HCT116 (cell line): ENCODE measurements at regions not wholly inside any gene's neighbourhood (a gene's known extent, or its start where the extent isn't known, plus 50 kb on each side); places are given as distances from the start of the nearest gene placed in this dataset.

Experiments used
- ATAC-seq: fragments of 200-7000 bp; cut with Tn5 transposase; 2 replicates; pipeline ENCODE4 v1.9.1; 2020; ENCODE audit warnings: mild to moderate bottlenecking, moderate library complexity
- BruUV-seq: library from RNA; stranded (reverse); fragments of 400-500 nt; replicated peaks from 2 replicates; lab custom pipeline; 2021; lab: Mats Ljungman, UMichigan
- CTCF ChIA-PET: fragments of 300-600 bp; sonication (Branson Sonifier 250); formaldehyde crosslinking; loops from one replicate; lab custom pipeline; 2021; ENCODE audit warnings: antibody characterized with exemption; lab: Charles Lee
- POLR2A ChIA-PET: fragments of 300-600, 350-600 bp; sonication (Branson Sonifier 250); formaldehyde crosslinking; loops from one replicate; lab custom pipeline; 2021; ENCODE audit warnings: antibody characterized with exemption; lab: Charles Lee
- RAD21 ChIA-PET, 2 experiments: fragments of 300-600 bp; sonication (Branson Sonifier 250); formaldehyde crosslinking; loops; one replicate each; lab custom pipeline; 2023; ENCODE audit warnings: low total read pairs in 2 of 2; ENCODE audit not compliant: uncharacterized antibody in 2 of 2, unreplicated experiment in 2 of 2, low non-redundant PET in 1 of 2; lab: Charles Lee
- DNase-seq: peaks from one replicate; pipeline ENCODE4 v3.0.0-alpha.2; 2010; ENCODE audit warnings: low read depth, low spot score
- H2AFZ ChIP-seq: fragments of 200-600 bp; shearing (Covaris generic), sonication (generic); 2 replicates; pipeline ENCODE4 v1.6.1; 2017; ENCODE audit warnings: low read depth, mixed run types, mixed read lengths, antibody characterized with exemption, low read length; ENCODE audit not compliant: poor library complexity, severe bottlenecking
- H3K27ac ChIP-seq: 2 replicates; pipeline ENCODE4 v1.5.1; 2012; ENCODE audit warnings: low read depth, low read length
- H3K27me3 ChIP-seq: fragments of 200-600 bp; sonication (generic); 2 replicates; pipeline ENCODE4 v1.6.1; 2016; ENCODE audit warnings: mixed run types, low read length, mixed read lengths; ENCODE audit not compliant: insufficient read depth
- H3K36me3 ChIP-seq, 2 experiments: fragments of 200-500 bp in 1 of 2; fragments of 200-600 bp in 1 of 2; sonication (Bioruptor generic) in 1 of 2; sonication (generic) in 1 of 2; 2 replicates each; pipeline versions ENCODE4 v1.5.1 to v1.6.1; 2014 to 2016; ENCODE audit warnings: low read length in 2 of 2, inconsistent platforms in 1 of 2, mixed read lengths in 1 of 2, mixed run types in 1 of 2; ENCODE audit not compliant: insufficient read depth in 2 of 2, control insufficient read depth in 1 of 2
- H3K4me1 ChIP-seq, 2 experiments: fragments of 200-600 bp in 1 of 2; sonication (generic) in 1 of 2; 2 replicates each; pipeline versions ENCODE4 v1.5.1 to v1.6.1; 2012 to 2017; ENCODE audit warnings: low read length in 2 of 2, inconsistent platforms in 1 of 2, mild to moderate bottlenecking in 1 of 2, mixed read lengths in 1 of 2, mixed run types in 1 of 2, moderate library complexity in 1 of 2; ENCODE audit not compliant: insufficient read depth in 2 of 2, control insufficient read depth in 1 of 2
- H3K4me2 ChIP-seq: fragments of 200-600 bp; sonication (generic); 2 replicates; pipeline ENCODE4 v1.6.1; 2017; ENCODE audit warnings: mixed run types, low read length, mixed read lengths
- H3K4me3 ChIP-seq, 2 experiments: fragments of 200-600 bp in 1 of 2; sonication (generic) in 1 of 2; replicated peaks in 1 of 2; 2 replicates each; pipeline ENCODE4 v1.5.1; 2011 to 2016; ENCODE audit warnings: low read length in 2 of 2, control low read depth in 1 of 2, low read depth in 1 of 2, mild to moderate bottlenecking in 1 of 2, mixed read lengths in 1 of 2, mixed run types in 1 of 2
- H3K79me2 ChIP-seq: fragments of 200-600 bp; sonication (generic); 2 replicates; pipeline ENCODE4 v1.6.1; 2017; ENCODE audit warnings: mild to moderate bottlenecking, mixed run types, low read length, moderate library complexity, mixed read lengths; ENCODE audit not compliant: insufficient read depth
- H3K9ac ChIP-seq: fragments of 200-600 bp; sonication (generic); 2 replicates; pipeline ENCODE4 v1.6.1; 2016; ENCODE audit warnings: low read length, mixed read lengths
- H3K9me2 ChIP-seq: fragments of 200-600 bp; sonication (generic), shearing (Covaris generic); 2 replicates; pipeline ENCODE4 v1.6.1; 2017; ENCODE audit warnings: mixed run types, mild to moderate bottlenecking, moderate library complexity; ENCODE audit not compliant: insufficient read depth
- H3K9me3 ChIP-seq, 2 experiments: fragments of 200-500 bp in 1 of 2; fragments of 200-600 bp in 1 of 2; sonication (Bioruptor generic) in 1 of 2; sonication (generic) in 1 of 2; 2 replicates each; pipeline ENCODE4 v1.6.1; 2014 to 2017; ENCODE audit warnings: low read length in 2 of 2, mixed read lengths in 2 of 2, inconsistent platforms in 1 of 2, low read depth in 1 of 2, mild to moderate bottlenecking in 1 of 2, mixed run types in 1 of 2, moderate library complexity in 1 of 2; ENCODE audit not compliant: control insufficient read depth in 1 of 2, insufficient read depth in 1 of 2
- H4K20me1 ChIP-seq: fragments of 200-600 bp; sonication (generic), shearing (Covaris generic); 2 replicates; pipeline ENCODE4 v1.6.1; 2017; ENCODE audit warnings: mixed run types, mild to moderate bottlenecking, moderate library complexity; ENCODE audit not compliant: insufficient read depth
- CBX3 ChIP-seq: IDR thresholded peaks from 2 replicates; pipeline ENCODE4 v1.6.1; 2012; ENCODE audit warnings: low read depth
- CEBPB ChIP-seq: IDR thresholded peaks from 2 replicates; pipeline ENCODE4 v1.6.1; 2012; ENCODE audit warnings: low read depth
- ELF1 ChIP-seq: IDR thresholded peaks from 2 replicates; pipeline ENCODE4 v1.6.1; 2012; ENCODE audit warnings: low read depth, borderline replicate concordance
- EZH2 ChIP-seq: fragments of 200-600 bp; sonication (generic); IDR thresholded peaks from 2 replicates; pipeline ENCODE4 v1.6.1; 2017; ENCODE audit warnings: antibody characterized with exemption, mixed run types
- MAX ChIP-seq: IDR thresholded peaks from 2 replicates; pipeline ENCODE4 v1.6.1; 2012
- POLR2AphosphoS5 ChIP-seq: IDR thresholded peaks from 2 replicates; pipeline ENCODE4 v1.6.1; 2011; ENCODE audit warnings: mild to moderate bottlenecking, low read depth, low read length, moderate library complexity
- SIN3A ChIP-seq: IDR thresholded peaks from 2 replicates; pipeline ENCODE4 v1.6.1; 2012; ENCODE audit warnings: low read depth
- TCF7L2 ChIP-seq: IDR thresholded peaks from 2 replicates; pipeline ENCODE4 v1.7.0; 2011; ENCODE audit warnings: borderline replicate concordance, inconsistent platforms; ENCODE audit not compliant: insufficient read depth, insufficient read length; ENCODE audit errors: extremely low read depth
- YY1 ChIP-seq: IDR thresholded peaks from 2 replicates; pipeline ENCODE4 v1.6.1; 2011; ENCODE audit warnings: low read length, low read depth, moderate library complexity, mild to moderate bottlenecking; ENCODE audit not compliant: insufficient replicate concordance; ENCODE audit errors: extremely low read depth
- ZBTB33 ChIP-seq: IDR thresholded peaks from 2 replicates; pipeline ENCODE4 v1.6.1; 2011; ENCODE audit warnings: mild to moderate bottlenecking, low read length, moderate library complexity; ENCODE audit not compliant: insufficient replicate concordance; ENCODE audit errors: extremely low read depth
- ZFX ChIP-seq: fragments of 450-650 bp; IDR thresholded peaks from 2 replicates; pipeline ENCODE4 v1.6.1; 2017
- intact Hi-C: fragments of 100-400 bp; cut with micrococcal nuclease; formaldehyde crosslinking; loops from 2 replicates; pipeline ENCODE4 v1.10.0; 2022

GRCh38 chr17:68686108-68686988 is 85.2 kb upstream of the FAM20A start:
- no TSS peak for BruUV-seq
- CTCF ChIA-PET, result no interaction called here
- Histone ChIP-seq H3K4me2 (no peak overlapping the region), H4K20me1 (no peaks in the 10 kb centered on the region), H3K9ac (no peak overlapping the region), H3K36me3 (no peaks in the 10 kb centered on the region), H3K27ac (no peak overlapping the region), H3K4me3 (no peak overlapping the region), H3K79me2 (no peaks in the 10 kb centered on the region), H2AFZ (no peak overlapping the region), H3K9me2 (no peaks in the 10 kb centered on the region), H3K9me3 (no peaks in the 10 kb centered on the region), H3K27me3 (peaks cover 4% of the 10 kb centered on the region; the same call in 1 of the 2 replicates), H3K4me1 (no peaks in the 10 kb centered on the region)
- DNase-seq, result no peak
- RAD21 ChIA-PET, result no interaction called here
- POLR2A ChIA-PET, result no interaction called here
- no peak for TF ChIP-seq TCF7L2
- TF ChIP-seq SIN3A, result no peak
- no peak for TF ChIP-seq ZBTB33
- no peak for TF ChIP-seq ZFX
- no peak for TF ChIP-seq ELF1
- TF ChIP-seq CBX3, result no peak
- no peak for TF ChIP-seq MAX
- TF ChIP-seq POLR2AphosphoS5, result no peak
- TF ChIP-seq YY1, result no peak
- no peak for TF ChIP-seq EZH2
- TF ChIP-seq CEBPB, result no peak
- intact Hi-C loops, result no loop called here
- no peak for ATAC-seq
